Panc1 (cell line): ENCODE measurements at regions not wholly inside any gene's neighbourhood (a gene's known extent, or its start where the extent isn't known, plus 50 kb on each side); places are given as distances from the start of the nearest gene placed in this dataset.

Source experiments
- ATAC-seq: fragments of 200-7000 bp; cut with Tn5 transposase; 2 replicates; pipeline ENCODE4 v1.9.1; 2020; ENCODE audit warnings: mild to moderate bottlenecking, moderate library complexity
- BruUV-seq: library from RNA; stranded (reverse); fragments of 400-500 nt; replicated peaks from 2 replicates; lab custom pipeline; 2021; lab: Mats Ljungman, UMichigan
- CTCF ChIA-PET: fragments of 300-600 bp; sonication (Branson Sonifier 250); formaldehyde crosslinking; loops from one replicate; lab custom pipeline; 2022; ENCODE audit warnings: antibody characterized with exemption; lab: Charles Lee
- POLR2A ChIA-PET: fragments of 300-600 bp; sonication (Branson Sonifier 250); formaldehyde crosslinking; loops from one replicate; lab custom pipeline; 2022; ENCODE audit warnings: antibody characterized with exemption; lab: Charles Lee
- DNase-seq: peaks from one replicate; pipeline ENCODE4 v3.0.0-alpha.2; 2010; ENCODE audit warnings: low read depth, low spot score
- H3K27ac ChIP-seq: 2 replicates; pipeline ENCODE4 v1.5.1; 2011; ENCODE audit warnings: mild to moderate bottlenecking, low read length, inconsistent platforms
- H3K27me3 ChIP-seq: fragments of 200-500 bp; sonication (Bioruptor generic); 2 replicates; pipeline ENCODE4 v1.6.0; 2014; ENCODE audit warnings: low read length, inconsistent platforms; ENCODE audit not compliant: control insufficient read depth, insufficient read depth
- H3K36me3 ChIP-seq: fragments of 200-500 bp; sonication (Bioruptor generic); 2 replicates; pipeline ENCODE4 v1.5.1; 2014; ENCODE audit warnings: inconsistent platforms, mild to moderate bottlenecking, low read length, moderate library complexity; ENCODE audit not compliant: control insufficient read depth, insufficient read depth
- H3K4me1 ChIP-seq: 2 replicates; pipeline ENCODE4 v1.5.1; 2011; ENCODE audit warnings: inconsistent platforms, mild to moderate bottlenecking, low read length, moderate library complexity; ENCODE audit not compliant: control insufficient read depth, insufficient read depth
- H3K4me3 ChIP-seq, 2 experiments: 2 replicates each; pipeline ENCODE4 v1.5.1; 2011 to 2012; ENCODE audit warnings: low read depth in 2 of 2, low read length in 2 of 2, mild to moderate bottlenecking in 2 of 2, inconsistent platforms in 1 of 2, moderate library complexity in 1 of 2
- H3K9me3 ChIP-seq: fragments of 200-500 bp; sonication (Bioruptor generic); 2 replicates; pipeline ENCODE4 v1.5.1; 2014; ENCODE audit warnings: low read depth, mild to moderate bottlenecking, inconsistent platforms, low read length, moderate library complexity; ENCODE audit not compliant: control insufficient read depth, insufficient read depth
- CTCF ChIP-seq: fragments of 450-650 bp; IDR thresholded peaks from 2 replicates; pipeline ENCODE4 v1.5.1; 2017; ENCODE audit warnings: mild to moderate bottlenecking
- POLR2AphosphoS5 ChIP-seq: IDR thresholded peaks from 2 replicates; pipeline ENCODE4 v1.6.1; 2012; ENCODE audit warnings: mild to moderate bottlenecking, low read depth, low read length, moderate library complexity
- REST ChIP-seq, 2 experiments: IDR thresholded peaks; 2 replicates each; pipeline ENCODE4 v1.6.1; 2011 to 2012; ENCODE audit warnings: low read depth in 2 of 2, control low read depth in 1 of 2, low read length in 1 of 2, mild to moderate bottlenecking in 1 of 2, moderate library complexity in 1 of 2; ENCODE audit not compliant: insufficient read depth in 1 of 2
- SIN3A ChIP-seq: IDR thresholded peaks from 2 replicates; pipeline ENCODE4 v1.6.1; 2012; ENCODE audit warnings: low read depth, mild to moderate bottlenecking, low read length, moderate library complexity, borderline replicate concordance; ENCODE audit not compliant: insufficient read depth
- TCF7L2 ChIP-seq: IDR thresholded peaks from 2 replicates; pipeline ENCODE4 v1.6.1; 2011; ENCODE audit warnings: mild to moderate bottlenecking, low read depth, low read length, inconsistent platforms
- in situ Hi-C: cut with HindIII; loops from 2 replicates; pipeline ENCODE4 v1.10.0; 2016; ENCODE audit warnings: low sequenced_read_pairs, low pct_unique_long_range_greater_than_20kb
- intact Hi-C: fragments of 100-400 bp; cut with micrococcal nuclease; formaldehyde crosslinking; loops from one replicate; pipeline ENCODE4 v1.10.0; 2022; ENCODE audit not compliant: unreplicated experiment

GRCh38 chr12:114783089-114783618, 99.2 kb upstream of the TBX3 start:
- TF ChIP-seq REST (IDR thresholded peaks at IDR 0.05; ENCODE audit: insufficient read depth in 1 of 2, low read depth in 2 of 2, low read length in 1 of 2) = no peak
- TF ChIP-seq TCF7L2 = no peak
- no peak for TF ChIP-seq SIN3A
- TF ChIP-seq POLR2AphosphoS5 = no peak
- no peak for TF ChIP-seq CTCF
- ChIA-PET CTCF (no interaction called here), POLR2A (no interaction called here)
- ATAC-seq (no peak), DNase-seq (no peak)
- in situ Hi-C loops (no loop called here), intact Hi-C loops (no loop called here)
- no TSS peak for BruUV-seq
- Histone ChIP-seq H3K27ac (no peak overlapping the region), H3K36me3 (no peaks in the 10 kb centered on the region), H3K9me3 (no peaks in the 10 kb centered on the region), H3K4me1 (no peaks in the 10 kb centered on the region), H3K4me3 (no peak overlapping the region), H3K27me3 (no peaks in the 10 kb centered on the region)

GRCh38 chr12:114780746-114781399, 96.9 kb upstream of the TBX3 start:
- in situ Hi-C loops (no loop called here), intact Hi-C loops (no loop called here)
- ATAC-seq (no peak), DNase-seq (no peak)
- BruUV-seq = no TSS peak
- POLR2A ChIA-PET = no interaction called here
- H3K4me1 ChIP-seq = no peaks in the 10 kb centered on the region
- no peaks in the 10 kb centered on the region for H3K9me3 ChIP-seq
- H3K4me3 ChIP-seq = no peak overlapping the region
- H3K27ac ChIP-seq = no peak overlapping the region
- TF ChIP-seq CTCF = no peak
- no peak for TF ChIP-seq REST (IDR thresholded peaks at IDR 0.05; ENCODE audit: insufficient read depth in 1 of 2, low read depth in 2 of 2, low read length in 1 of 2)
- no peak for TF ChIP-seq TCF7L2
- no peaks in the 10 kb centered on the region for H3K27me3 ChIP-seq
- H3K36me3 ChIP-seq = no peaks in the 10 kb centered on the region
- CTCF ChIA-PET = no interaction called here
